ENCODE measurements at regions not wholly inside any gene's neighbourhood (a gene's known extent, or its start where the extent isn't known, plus 50 kb on each side); places are given as distances from the start of the nearest gene placed in this dataset.

GRCh38 chr5:100646691-100647090, 111.5 kb downstream of the FAM174A start:
- Histone ChIP-seq H2BK20ac (ENCODE audit: low read depth, low read length, poor library complexity, severe bottlenecking) (no peak overlapping the region), H2AK5ac (ENCODE audit: insufficient read length, low read length) (no peak overlapping the region), H3K56ac (ENCODE audit: insufficient read length, low read depth, low read length) (no peak overlapping the region), H3K23me2 (ENCODE audit: insufficient read length, low read depth, low read length, poor library complexity, severe bottlenecking) (no peaks in the 10 kb centered on the region), H4K5ac (ENCODE audit: insufficient read length, low read depth, low read length) (no peak overlapping the region), H2AFZ (ENCODE audit: low read length) (no peak overlapping the region), H3K79me1 (ENCODE audit: insufficient read depth, low read depth, low read length, poor library complexity, severe bottlenecking) (no peaks in the 10 kb centered on the region), H3K9ac (ENCODE audit: extremely low read depth, insufficient read length, low read length) (no peak overlapping the region), H2BK15ac (ENCODE audit: low read depth, low read length) (no peak overlapping the region), H4K8ac (replicated peaks; ENCODE audit: insufficient read length, low read depth, low read length) (no peak overlapping the region), H3K4me2 (ENCODE audit: insufficient read depth, insufficient read length, low read length) (no peak overlapping the region), H3K18ac (ENCODE audit: insufficient read length, low read depth, low read length) (no peak overlapping the region), H3K23ac (ENCODE audit: insufficient read length, low read depth, low read length) (no peak overlapping the region), H2BK5ac (ENCODE audit: insufficient read length, low read length) (no peak overlapping the region), H3T11ph (ENCODE audit: low read length) (no peak overlapping the region), H3K79me2 (ENCODE audit: insufficient read depth, low read length) (no peaks in the 10 kb centered on the region), H3K14ac (ENCODE audit: insufficient read depth, low read length) (no peak overlapping the region), H2BK12ac (ENCODE audit: insufficient read length, low read depth, low read length) (no peak overlapping the region), H3K4ac (ENCODE audit: low read depth, low read length) (no peak overlapping the region), H3K4me1 (ENCODE audit: insufficient read depth, low read length) (peaks cover 7% of the 10 kb centered on the region; the same call in 1 of the 2 replicates), H3K9me3 (ENCODE audit: control insufficient read depth, low read depth, low read length) (no peaks in the 10 kb centered on the region), H2BK120ac (ENCODE audit: low read depth, low read length, poor library complexity, severe bottlenecking) (no peak overlapping the region), H3K27ac (ENCODE audit: insufficient read length, low read depth, low read length) (no peak overlapping the region), H4K91ac (ENCODE audit: insufficient read length, low read depth, low read length) (no peak overlapping the region), H3K27me3 (ENCODE audit: insufficient read depth, low read length) (no peaks in the 10 kb centered on the region), H4K20me1 (ENCODE audit: control insufficient read depth, insufficient read depth, insufficient read length) (no peaks in the 10 kb centered on the region)
- no peak for DNase-seq
- TF ChIP-seq CTCF (conservative IDR thresholded peaks at IDR 0.05) = no peak
- Mint-ChIP-seq H3K4me3 (no peak overlapping the region), H3K27me3 (ENCODE audit: low read depth) (no peaks in the 10 kb centered on the region), H3K36me3 (ENCODE audit: insufficient read depth in 1 of 3, low read depth in 3 of 3) (no peaks in the 10 kb centered on the region), H3K27ac (no peak overlapping the region), H3K4me1 (peaks cover 16 to 20% of the 10 kb centered on the region in 2 experiments), H3K9me3 (no peaks in the 10 kb centered on the region)
- WGBS (ENCODE audit: extremely low coverage, insufficient read length, low lambda C conversion rate) = no CpG with 5 or more reads among the region's 9 CpGs

All from H9 (cell line).